K562 (cell line): ENCODE measurements at regions not wholly inside any gene's neighbourhood (a gene's known extent, or its start where the extent isn't known, plus 50 kb on each side); places are given as distances from the start of the nearest gene placed in this dataset.

Source experiments
- AFF1 ChIP-seq, 2 experiments: fragments of 450-650 bp; IDR thresholded peaks; 2 replicates each; pipeline ENCODE4 v1.6.1; 2018; ENCODE audit warnings: mild to moderate bottlenecking in 2 of 2, low read depth in 1 of 2; ENCODE audit not compliant: partially characterized antibody in 2 of 2
- BMI1 ChIP-seq: fragments of 150-350 bp; IDR thresholded peaks from 2 replicates; pipeline ENCODE4 v1.6.1; 2014; ENCODE audit warnings: low read length
- ZNF407 ChIP-seq: fragments of 450-650 bp; IDR thresholded peaks from 2 replicates; pipeline ENCODE4 v1.6.1; 2016; ENCODE audit warnings: low read depth
- TF ChIP-seq, protein P1 (sequence below): fragments of 250-450 bp; sonication (Bioruptor Pico); IDR thresholded peaks from 2 replicates; pipeline ENCODE4 v1.8.0; 2022; ENCODE audit warnings: moderate library complexity, mild to moderate bottlenecking, inconsistent platforms

DNA sequence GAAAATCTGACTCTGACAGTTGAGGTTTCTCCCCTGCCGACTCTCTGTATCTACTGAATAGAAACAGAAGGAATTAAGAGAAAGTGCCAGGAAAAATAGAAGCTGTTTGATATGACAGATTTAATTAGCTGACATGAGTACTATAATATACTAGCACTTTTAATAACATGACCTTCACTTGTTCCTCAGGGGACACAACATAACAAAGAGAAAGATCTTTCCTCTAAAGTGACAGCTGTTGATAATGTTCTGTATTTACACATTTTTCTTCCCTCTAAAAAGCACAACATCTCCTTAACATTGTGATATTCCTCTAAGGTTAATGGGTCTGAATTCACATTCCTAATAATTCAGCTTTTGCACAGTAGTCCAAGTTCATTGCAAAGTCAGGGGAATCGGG, 1136.0 kb downstream of the PCDH17 start (continued):
- TF ChIP-seq ZNF407 (no peak), AFF1 (IDR thresholded peaks at IDR 0.05; ENCODE audit: low read depth in 1 of 2, partially characterized antibody in 2 of 2) (no peak), BMI1 (no peak)
- TF ChIP-seq, protein P1, sequence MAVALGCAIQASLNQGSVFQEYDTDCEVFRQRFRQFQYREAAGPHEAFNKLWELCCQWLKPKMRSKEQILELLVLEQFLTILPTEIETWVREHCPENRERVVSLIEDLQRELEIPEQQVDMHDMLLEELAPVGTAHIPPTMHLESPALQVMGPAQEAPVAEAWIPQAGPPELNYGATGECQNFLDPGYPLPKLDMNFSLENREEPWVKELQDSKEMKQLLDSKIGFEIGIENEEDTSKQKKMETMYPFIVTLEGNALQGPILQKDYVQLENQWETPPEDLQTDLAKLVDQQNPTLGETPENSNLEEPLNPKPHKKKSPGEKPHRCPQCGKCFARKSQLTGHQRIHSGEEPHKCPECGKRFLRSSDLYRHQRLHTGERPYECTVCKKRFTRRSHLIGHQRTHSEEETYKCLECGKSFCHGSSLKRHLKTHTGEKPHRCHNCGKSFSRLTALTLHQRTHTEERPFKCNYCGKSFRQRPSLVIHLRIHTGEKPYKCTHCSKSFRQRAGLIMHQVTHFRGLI (CRISPR knock-in tag) = no peak
